HG03342 (cell line): ENCODE measurements at regions not wholly inside any gene's neighbourhood (a gene's known extent, or its start where the extent isn't known, plus 50 kb on each side); places are given as distances from the start of the nearest gene placed in this dataset.
"Not testable (repeated sequence)": the region's sequence is repeated elsewhere in the genome, so short reads cannot be mapped to it uniquely, and the experiment has no call there.

Experiments used
- ATAC-seq: cut with Tn5 transposase; IDR thresholded peaks from one replicate; pipeline ENCODE4 v1.9.1; 2021; ENCODE audit warnings: mild to moderate bottlenecking, moderate library complexity; ENCODE audit not compliant: unreplicated experiment

- no peak for ATAC-seq
These were observed 106.7 kb upstream of the KDM7A start for GRCh38 chr7:140283472-140283871.

- no peak for ATAC-seq
These were observed 105.2 kb upstream of the KDM7A start for GRCh38 chr7:140281960-140282359.

GRCh38 chr7:140281255-140281654, 104.5 kb upstream of the KDM7A start:
- ATAC-seq = no peak

- no peak for ATAC-seq
These were observed 99.2 kb upstream of the KDM7A start for GRCh38 chr7:140276001-140276400.

DNA sequence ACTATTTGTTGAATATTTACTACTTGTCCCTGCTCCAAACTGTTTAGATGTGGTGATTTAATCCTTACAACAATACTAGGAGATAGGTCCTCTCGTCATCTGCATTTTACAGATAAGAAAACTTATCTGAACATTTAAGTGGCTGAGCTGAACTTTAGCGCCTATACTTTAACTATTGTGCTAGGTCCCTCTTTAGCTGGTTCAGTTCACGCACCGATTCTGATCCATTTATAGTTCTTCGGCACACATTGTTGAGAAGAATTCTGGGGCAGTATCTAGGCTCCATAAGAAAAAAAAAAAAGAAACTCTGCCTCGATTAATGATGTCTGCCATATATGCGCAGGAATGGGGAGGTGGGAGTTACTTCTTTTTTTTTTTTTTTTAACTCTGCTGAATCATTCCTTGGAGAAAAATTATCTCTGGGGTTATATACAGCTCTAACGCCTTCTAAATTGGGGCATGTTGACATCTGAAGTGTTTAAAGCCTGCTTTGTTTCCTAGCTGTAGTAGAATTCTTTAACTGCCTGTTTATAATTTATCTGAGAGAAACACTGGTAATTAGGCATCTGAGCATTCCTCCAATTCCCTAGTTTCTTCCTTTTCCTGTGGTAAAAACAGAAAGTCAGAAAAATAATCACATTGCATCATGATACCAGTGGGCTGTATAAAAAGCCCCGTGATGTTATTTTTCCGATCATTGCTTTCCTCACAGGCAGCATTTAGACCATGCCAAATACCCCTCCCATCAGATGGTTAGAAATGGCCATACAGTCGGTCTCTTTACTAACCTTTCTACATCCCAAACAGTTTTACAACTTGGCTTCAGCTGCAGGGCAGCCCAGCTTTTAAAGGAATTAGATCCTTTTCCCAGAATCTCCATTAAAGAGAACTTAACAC, 98.5 kb upstream of the KDM7A start:
- no peak for ATAC-seq

DNA sequence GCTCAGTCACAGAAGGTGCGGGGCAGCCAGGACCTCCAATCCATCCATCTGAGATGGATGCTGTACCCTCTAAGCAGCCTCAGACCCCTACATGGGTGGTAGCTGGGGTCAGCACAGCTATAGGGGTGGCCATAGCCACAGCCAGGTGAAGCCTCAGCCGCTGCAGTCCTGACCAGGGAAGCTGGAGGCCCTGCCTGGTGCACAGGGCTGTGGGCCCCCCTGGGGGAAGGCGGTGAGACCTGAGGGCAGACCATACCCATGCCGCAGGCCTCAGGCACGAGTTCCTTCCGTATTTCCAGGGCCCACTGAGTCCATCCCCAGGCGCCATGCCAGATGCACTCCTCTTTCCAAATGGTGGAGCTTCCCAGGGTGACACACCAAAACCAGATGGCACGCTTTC, 96.6 kb upstream of the KDM7A start:
- ATAC-seq = no peak

DNA sequence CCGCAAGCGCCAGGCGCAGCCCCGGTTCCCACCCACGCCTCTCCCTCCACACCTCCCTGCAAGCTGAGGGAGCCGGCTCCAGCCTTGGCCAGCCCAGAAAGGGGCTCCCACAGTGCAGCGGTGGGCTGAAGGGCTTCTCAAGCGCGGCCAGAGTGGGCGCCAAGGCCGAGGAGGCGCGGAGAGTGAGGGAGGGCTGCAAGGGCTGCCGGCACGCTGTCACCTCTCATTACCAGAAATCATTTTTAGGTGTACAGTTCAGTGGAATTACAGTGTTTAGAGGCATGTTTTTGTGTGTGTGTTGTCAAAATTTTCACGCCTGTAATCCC, 94.8 kb upstream of the KDM7A start:
- ATAC-seq = not testable (repeated sequence)

DNA sequence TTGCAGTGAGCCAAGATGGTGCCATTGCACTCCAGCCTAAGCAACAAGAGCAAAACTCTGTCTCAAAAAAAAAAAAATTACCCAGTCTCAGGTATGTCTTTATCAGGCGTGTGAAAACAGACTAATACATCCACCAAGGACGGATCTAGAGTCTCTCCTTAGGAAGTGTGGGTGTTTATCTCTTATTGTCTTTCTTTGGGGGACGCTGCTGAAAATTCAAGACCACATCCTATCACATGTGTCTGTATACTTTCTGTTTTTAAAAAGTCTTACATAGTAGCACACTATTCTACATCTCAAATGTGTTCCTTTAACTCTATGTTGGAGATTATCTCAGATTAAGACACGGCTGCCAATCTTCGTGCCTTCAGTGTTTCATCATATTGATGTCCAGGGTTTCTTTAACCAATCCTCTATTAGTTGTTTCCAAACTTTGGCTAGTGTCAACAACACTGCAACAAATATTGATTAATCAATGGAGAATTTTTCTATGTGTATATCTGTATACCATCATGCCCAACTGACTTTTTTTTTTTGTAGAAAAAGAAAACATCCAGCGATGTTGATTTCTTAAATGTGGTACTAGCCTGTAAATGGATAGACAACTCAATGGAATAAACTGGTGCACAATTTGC, 92.3 kb upstream of the KDM7A start:
- ATAC-seq = no peak

DNA sequence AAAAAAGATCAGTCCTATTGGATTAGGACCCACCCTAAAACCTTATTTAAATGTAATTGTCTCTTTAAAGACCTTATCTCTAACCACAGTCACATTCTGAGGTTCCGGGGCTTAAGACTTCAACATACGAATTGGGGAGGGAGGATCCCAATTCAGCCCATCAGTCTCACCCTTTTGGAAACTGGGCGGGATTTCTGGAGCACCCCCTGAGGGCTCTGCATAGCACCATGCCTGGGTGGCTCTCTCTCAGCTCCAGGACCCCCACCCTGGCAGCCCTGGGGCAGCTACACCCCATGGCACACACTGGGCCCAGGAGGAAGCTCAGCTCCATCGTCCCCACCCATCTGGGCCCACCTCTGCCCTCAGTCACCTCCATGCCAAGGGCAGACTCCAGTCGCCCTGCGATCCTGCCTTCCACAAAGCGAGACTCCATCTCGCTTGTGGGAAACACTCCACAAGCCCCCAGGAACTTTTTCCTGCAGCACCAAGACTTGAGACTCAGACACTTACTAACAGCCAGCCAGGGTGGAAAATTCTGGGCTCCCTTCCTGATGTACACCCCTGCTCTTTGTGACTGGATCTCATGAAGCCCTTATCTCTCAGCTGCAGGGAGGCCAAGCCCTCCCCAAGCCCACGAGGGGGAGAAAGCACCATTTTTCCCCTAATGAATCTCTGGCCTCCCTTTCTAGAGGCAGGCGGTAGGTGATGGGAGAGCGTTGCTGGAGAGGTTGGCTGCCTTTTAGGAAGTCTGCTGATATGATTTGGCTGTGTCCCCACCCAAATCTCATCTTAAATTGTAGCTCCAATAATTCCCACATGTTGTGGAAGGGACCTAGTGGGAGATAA, 90.8 kb upstream of the KDM7A start:
- ATAC-seq = no peak

DNA sequence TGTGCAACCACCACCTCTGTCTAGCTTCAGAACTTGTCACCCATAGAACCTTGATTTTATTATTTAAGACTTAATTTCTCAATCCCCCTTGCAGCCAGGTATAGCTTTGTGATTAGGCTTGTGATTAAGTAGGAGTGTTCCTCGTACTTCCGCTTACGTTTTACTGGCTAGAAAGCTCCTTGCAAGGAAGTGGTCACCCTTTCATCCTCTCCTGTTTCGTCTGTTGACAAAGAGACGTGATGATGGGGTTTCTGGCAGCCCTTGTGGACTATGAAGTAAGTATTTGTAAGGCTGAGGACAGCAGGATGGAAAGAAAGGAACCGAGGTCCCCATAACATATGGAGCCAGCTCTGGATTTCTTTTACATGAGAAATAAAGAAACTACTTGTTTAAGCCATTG, 86.5 kb upstream of the KDM7A start:
- no peak for ATAC-seq

DNA sequence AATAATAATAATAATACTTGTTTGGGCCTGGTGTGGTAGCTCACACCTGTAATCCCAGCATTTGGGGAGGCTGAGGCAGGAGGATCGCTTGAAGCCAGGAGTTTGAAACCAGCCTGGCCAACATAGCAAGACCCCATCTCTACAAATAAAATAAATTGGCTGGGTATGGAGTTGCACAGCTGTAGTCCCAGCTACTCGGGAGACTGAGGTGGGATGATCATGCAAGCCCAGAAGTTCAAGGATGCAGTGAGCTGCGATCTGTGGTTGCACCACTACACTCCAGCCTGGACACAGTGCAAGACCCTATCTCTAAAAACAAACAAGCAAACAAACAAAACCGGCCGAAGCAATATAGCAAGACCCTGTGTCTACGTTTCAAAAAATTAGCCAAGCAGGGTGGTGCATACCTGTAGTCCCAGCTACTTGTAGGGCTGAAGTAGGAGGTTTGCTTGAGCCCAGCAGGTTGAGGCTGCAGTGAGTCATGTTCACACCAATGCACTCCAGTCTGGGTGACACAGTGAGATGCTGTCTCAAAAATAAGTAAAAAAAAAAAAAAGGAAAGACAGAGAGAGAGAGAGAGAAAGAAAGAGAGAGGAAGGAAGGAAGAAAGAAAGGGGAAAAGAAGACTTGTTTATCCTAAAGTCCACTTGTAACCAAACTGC, 85.6 kb upstream of the KDM7A start:
- no peak for ATAC-seq

- ATAC-seq = no peak
These were observed 84.7 kb upstream of the KDM7A start for GRCh38 chr7:140261522-140261921.

DNA sequence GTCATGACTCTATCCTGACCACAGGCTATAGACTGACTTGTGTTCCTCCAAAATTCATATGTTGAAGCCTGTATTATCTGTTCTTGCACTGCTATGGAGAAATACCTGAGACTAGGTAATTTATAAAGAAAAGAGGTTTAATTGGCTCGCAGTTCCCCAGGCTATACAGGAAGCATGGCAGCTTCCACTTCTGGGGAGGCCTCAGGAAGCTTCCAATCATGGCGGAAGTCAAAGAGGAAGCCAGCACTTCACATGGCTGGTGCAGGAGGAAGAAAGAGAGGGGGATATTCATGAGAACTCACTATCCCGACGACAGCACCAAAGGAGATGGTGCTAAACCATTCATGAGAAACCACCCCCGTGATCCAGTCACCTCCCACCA, 84.3 kb upstream of the KDM7A start:
- ATAC-seq = no peak

DNA sequence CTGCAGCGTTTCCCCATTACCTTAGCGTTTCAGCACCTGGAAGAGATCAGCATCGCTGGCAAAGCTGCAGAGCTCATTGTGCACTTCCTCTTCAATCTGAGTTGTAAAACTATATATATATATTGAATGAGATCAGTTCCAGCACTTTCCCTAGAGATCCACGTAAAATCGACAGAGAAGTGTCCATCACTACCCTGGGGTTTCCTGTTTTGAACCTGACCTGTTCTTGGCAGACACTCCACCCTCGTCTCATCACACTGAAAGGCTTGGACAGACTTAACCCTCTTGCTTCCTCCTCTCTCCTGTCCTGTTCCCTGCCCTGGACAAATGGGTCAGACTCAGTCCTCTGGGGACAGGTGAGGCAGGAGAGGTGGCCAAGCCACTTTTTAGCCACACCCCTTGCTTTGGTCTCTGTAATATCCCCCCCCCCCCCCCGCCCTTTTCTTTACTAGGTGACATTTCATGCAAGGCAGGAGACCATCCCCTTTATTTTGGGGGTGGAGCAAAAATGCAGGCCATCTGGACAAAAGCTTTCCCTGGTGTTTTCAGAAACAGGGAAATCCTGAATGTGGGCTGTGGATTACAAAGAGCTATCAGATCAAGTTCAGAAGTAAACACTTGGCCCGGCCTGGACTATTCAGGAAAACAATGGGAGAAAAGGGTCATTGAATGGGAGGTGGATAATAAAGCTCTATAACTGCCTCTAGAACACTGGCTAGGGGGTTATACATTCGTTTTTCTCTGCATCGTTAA, 83.7 kb upstream of the KDM7A start:
- no peak for ATAC-seq

DNA sequence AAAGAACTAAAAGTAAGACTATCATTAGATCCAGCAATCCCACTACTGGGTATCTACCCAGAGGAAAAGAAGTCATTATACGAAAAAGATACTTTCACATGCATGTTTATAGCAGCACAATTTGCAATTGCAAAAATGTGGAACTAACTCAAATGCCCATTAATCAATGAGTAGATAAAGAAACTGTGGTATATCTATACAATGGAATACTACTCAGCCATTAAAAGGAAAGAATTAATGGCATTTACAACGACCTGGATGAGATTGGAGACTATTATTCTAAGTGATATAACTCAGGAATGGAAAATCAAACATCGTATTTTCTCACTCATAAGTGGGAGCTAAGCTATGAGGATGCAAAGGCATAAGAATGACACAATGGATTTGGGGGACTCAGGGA, 80.5 kb upstream of the KDM7A start:
- ATAC-seq = not testable (repeated sequence)

DNA sequence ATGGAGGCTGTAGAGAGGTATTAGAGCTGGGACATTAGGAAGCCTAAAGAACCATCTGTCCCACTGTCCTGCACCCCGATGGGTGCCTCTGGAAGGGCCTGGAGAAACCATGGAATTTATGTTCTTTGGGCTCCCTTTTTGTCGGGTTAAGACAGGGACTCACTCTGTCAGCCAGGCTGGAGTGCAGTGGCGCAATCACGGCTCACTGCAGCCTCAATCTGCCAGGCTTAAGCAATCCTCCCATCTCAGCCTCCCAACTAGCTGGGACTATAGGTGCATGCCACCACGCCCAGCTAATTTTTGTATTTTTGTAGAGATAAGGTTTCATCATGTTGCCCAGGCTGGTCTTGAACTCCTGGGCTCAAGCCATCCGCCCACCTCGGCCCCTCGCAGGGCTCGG, 78.2 kb upstream of the KDM7A start:
- not testable (repeated sequence) for ATAC-seq

- no peak for ATAC-seq
These were observed 72.4 kb upstream of the KDM7A start for GRCh38 chr7:140249036-140249806.

DNA sequence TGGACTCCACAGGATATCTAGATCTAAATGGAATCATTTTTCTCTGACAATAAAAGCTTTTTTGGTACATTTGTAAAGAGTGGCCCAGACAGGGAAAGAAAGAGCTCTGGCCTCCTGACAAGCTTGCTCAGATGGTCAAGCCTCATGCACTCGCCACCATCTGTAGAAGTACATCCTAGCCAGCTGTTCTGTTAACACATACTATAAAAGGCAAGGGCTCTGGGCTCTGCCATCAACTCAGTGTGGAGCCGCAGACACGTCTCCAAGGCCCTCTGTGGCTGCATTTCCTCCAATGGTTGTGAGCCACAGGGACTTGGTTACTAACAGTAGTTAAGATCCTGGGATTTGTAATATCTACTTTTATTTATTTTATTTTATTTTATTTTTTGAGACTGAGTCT, 70.8 kb upstream of the KDM7A start:
- no peak for ATAC-seq

DNA sequence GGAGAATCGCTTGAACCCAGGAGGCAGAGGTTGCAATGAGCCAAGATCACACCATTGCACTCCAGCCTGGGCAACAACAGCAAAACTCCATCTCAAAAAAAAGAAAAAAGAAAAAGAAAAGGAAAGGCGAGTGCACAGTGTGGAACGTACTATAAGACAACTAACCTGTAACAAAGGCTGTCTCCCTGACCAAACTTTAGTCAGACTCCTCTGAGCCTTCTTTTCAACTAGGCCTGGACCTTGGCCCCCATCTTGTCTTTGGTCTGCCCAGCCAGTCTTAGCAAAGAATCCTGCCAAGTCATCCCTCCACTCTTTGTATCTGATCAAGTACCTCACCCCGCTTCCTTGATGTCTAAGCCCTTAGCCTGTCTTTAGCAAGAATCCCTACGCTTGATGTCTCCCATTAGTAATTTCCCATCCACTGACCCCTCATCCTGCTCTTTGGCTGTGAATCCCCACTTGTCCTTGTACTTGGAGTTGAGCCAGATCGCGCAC, 68.9 kb upstream of the KDM7A start:
- ATAC-seq = no peak
